Spleen (tissue), 7 donors: ENCODE measurements at regions not wholly inside any gene's neighbourhood (a gene's known extent, or its start where the extent isn't known, plus 50 kb on each side); places are given as distances from the start of the nearest gene placed in this dataset.

ENCODE experiments used
- CTCF ChIP-seq, 11 experiments: fragments of 200-600 bp in 7 of 11; fragments of 450-650 bp in 4 of 11; sonication (generic) in 4 of 11; IDR thresholded peaks in 8 of 11; conservative IDR thresholded peaks in 3 of 11; 1 replicate in 7 of 11; 2 replicates in 4 of 11; pipeline versions ENCODE4 v1.4.0 to v1.8.0; 2016 to 2021; ENCODE audit warnings: antibody characterized with exemption in 11 of 11, inconsistent platforms in 4 of 11, mild to moderate bottlenecking in 1 of 11
- POLR2A ChIP-seq, 3 donors: fragments of 450-650 bp; IDR thresholded peaks; one replicate each; pipeline ENCODE4 v1.5.1; 2017; ENCODE audit warnings: antibody characterized with exemption in 3 of 3, mild to moderate bottlenecking in 1 of 3
- POLR2AphosphoS5 ChIP-seq, 3 donors: sonication (generic); formaldehyde crosslinking; IDR thresholded peaks; one replicate each; pipeline ENCODE4 v1.5.1; 2017; ENCODE audit warnings: antibody characterized with exemption in 3 of 3
- donor health status: DM: no; HTN: no; CAD: no; lungs with moderate emphysema.
- donor health status: DM: no; HTN: no; CAD: no.
- donor health status: DM: no; HTN: no; CAD: no.

- TF ChIP-seq CTCF (IDR thresholded peaks at IDR 0.05 in 8 of 11, conservative IDR thresholded peaks at IDR 0.05 in 3 of 11): no peak
- TF ChIP-seq POLR2A (IDR thresholded peaks at IDR 0.05): no peak
- no peak for TF ChIP-seq POLR2AphosphoS5 (IDR thresholded peaks at IDR 0.05)
Observed at GRCh38 chr9:101861472-101861871, 123.0 kb upstream of the GRIN3A start.
